Caco-2 (cell line): ENCODE measurements at regions not wholly inside any gene's neighbourhood (a gene's known extent, or its start where the extent isn't known, plus 50 kb on each side); places are given as distances from the start of the nearest gene placed in this dataset.
"Not testable (repeated sequence)": the region's sequence is repeated elsewhere in the genome, so short reads cannot be mapped to it uniquely, and the experiment has no call there.

Experiments used
- BruUV-seq: library from RNA; stranded (reverse); fragments of 400-500 nt; replicated peaks from 2 replicates; lab custom pipeline; 2021; lab: Mats Ljungman, UMichigan
- CTCF ChIA-PET: fragments of 300-600 bp; sonication (Branson Sonifier 250); formaldehyde crosslinking; loops from one replicate; lab custom pipeline; 2022; ENCODE audit warnings: antibody characterized with exemption; lab: Charles Lee
- POLR2A ChIA-PET: fragments of 300-600 bp; sonication (Branson Sonifier 250); formaldehyde crosslinking; loops from one replicate; lab custom pipeline; 2022; ENCODE audit warnings: antibody characterized with exemption; lab: Charles Lee
- DNase-seq, 2 experiments: peaks; one replicate each; pipeline versions ENCODE4 v3.0.0 to v3.0.0-alpha.2; 2020 to 2022
- H3K27me3 ChIP-seq: replicated peaks from 2 replicates; pipeline ENCODE4 v1.6.0; 2011; ENCODE audit warnings: low read length; ENCODE audit not compliant: control insufficient read depth, insufficient read depth
- H3K36me3 ChIP-seq: 2 replicates; pipeline ENCODE4 v1.5.1; 2011; ENCODE audit warnings: low read length; ENCODE audit not compliant: control insufficient read depth, insufficient read depth
- H3K4me1 ChIP-seq: fragments of 250-450 bp; sonication (Bioruptor Pico); 2 replicates; pipeline ENCODE4 v1.5.1; 2020; ENCODE audit warnings: mild to moderate bottlenecking
- H3K4me3 ChIP-seq: 2 replicates; pipeline ENCODE4 v1.5.1; 2011; ENCODE audit warnings: low read depth, mild to moderate bottlenecking, control low read depth, low read length
- H3K9me3 ChIP-seq: fragments of 250-450 bp; sonication (Bioruptor Pico); 2 replicates; pipeline ENCODE4 v1.5.1; 2020; ENCODE audit warnings: mild to moderate bottlenecking, moderate library complexity
- H3K27ac Mint-ChIP-seq: one replicate; pipeline ENCODE4 v1.8.0; 2022; ENCODE audit warnings: mixed read lengths; ENCODE audit not compliant: unreplicated experiment
- H3K27me3 Mint-ChIP-seq: one replicate; pipeline ENCODE4 v1.8.0; 2022; ENCODE audit warnings: mixed read lengths; ENCODE audit not compliant: insufficient read depth, unreplicated experiment
- H3K36me3 Mint-ChIP-seq: one replicate; pipeline ENCODE4 v1.8.0; 2022; ENCODE audit warnings: mild to moderate bottlenecking, mixed read lengths; ENCODE audit not compliant: insufficient read depth, unreplicated experiment
- H3K4me1 Mint-ChIP-seq: one replicate; pipeline ENCODE4 v1.8.0; 2022; ENCODE audit warnings: low read depth, mixed read lengths; ENCODE audit not compliant: unreplicated experiment
- H3K4me3 Mint-ChIP-seq: one replicate; pipeline ENCODE4 v1.8.0; 2022; ENCODE audit warnings: mild to moderate bottlenecking, moderate library complexity, mixed read lengths; ENCODE audit not compliant: unreplicated experiment
- H3K9me3 Mint-ChIP-seq: one replicate; pipeline ENCODE4 v1.8.0; 2022; ENCODE audit warnings: mixed read lengths; ENCODE audit not compliant: unreplicated experiment
- intact Hi-C: fragments of 100-400 bp; cut with micrococcal nuclease; formaldehyde crosslinking; loops from one replicate; pipeline ENCODE4 v1.10.0; 2022; ENCODE audit not compliant: unreplicated experiment

DNA sequence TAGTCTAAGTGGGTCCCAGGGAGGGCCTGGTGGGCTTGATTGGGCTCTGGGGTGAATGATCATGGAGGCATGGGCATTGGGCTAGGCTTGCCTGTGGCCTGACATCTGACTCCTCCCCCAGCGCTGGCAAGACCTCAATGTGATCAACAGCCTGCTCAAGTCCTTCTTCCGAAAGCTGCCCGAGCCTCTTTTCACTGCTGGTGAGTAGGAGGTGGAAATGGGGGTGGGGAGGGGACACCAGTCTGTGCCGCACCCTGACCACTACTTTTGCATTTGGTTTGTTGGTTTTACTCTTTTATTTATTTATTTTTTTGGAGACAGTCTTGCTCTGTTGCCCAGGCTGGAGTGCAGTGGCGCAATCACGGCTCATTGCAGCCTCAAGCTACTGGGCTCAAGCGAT is 116.7 kb downstream of the ZNF267 start:
- DNase-seq, H3K4me1 Mint-ChIP-seq, intact Hi-C loops, POLR2A ChIA-PET, H3K27me3 ChIP-seq, H3K4me3 ChIP-seq, H3K27ac Mint-ChIP-seq, H3K36me3 ChIP-seq, H3K4me3 Mint-ChIP-seq, H3K27me3 Mint-ChIP-seq, H3K9me3 ChIP-seq, H3K4me1 ChIP-seq, H3K9me3 Mint-ChIP-seq, BruUV-seq, H3K36me3 Mint-ChIP-seq, CTCF ChIA-PET: not testable (repeated sequence)

DNA sequence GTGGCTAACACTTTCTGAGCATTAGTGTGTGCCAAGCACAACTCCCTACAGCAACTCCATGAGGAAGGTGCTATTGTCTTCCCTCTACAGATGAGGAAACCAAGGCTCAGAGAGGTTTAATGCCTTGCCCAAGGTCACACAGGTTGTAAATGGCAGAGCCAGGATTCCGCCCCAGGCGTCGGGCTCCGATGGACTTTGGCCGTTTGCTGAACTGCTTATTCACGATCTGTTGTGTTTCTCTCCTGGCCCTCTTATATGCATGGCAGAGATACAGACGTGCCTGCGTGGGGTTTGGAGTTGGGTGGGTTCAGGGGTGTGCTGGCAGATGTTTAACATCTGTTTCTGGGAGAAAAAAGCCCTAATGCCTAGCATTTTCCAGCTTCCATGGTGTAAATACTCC is 117.4 kb downstream of the ZNF267 start:
- POLR2A ChIA-PET, H3K27me3 ChIP-seq, H3K27me3 Mint-ChIP-seq, intact Hi-C loops, BruUV-seq, DNase-seq, H3K4me1 Mint-ChIP-seq, H3K36me3 Mint-ChIP-seq, H3K4me3 ChIP-seq, H3K4me1 ChIP-seq, H3K9me3 Mint-ChIP-seq, H3K9me3 ChIP-seq, H3K36me3 ChIP-seq, H3K27ac Mint-ChIP-seq, H3K4me3 Mint-ChIP-seq, CTCF ChIA-PET: not testable (repeated sequence)

DNA sequence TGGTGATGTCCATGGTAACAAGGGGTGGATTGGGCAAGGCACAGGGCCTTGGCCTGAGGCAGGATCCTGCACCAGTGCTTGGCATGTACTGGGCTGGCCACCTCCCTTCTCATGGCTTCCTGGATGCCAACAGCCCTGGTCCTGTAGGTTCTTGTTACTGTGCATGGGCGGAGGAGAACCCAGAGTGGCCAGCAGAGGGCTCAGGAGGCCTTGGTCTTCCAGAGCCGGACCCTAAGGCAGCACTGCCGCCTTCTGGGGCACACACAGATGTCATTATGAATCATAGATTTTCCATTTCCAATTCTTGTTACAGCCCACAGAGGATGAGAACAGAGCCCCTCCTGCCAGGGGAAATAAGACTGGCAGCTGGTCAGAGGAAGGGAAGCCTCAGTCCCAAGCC is 122.7 kb downstream of the ZNF267 start:
- H3K27me3 Mint-ChIP-seq, H3K4me1 ChIP-seq, H3K27me3 ChIP-seq, H3K36me3 ChIP-seq, intact Hi-C loops, BruUV-seq, H3K9me3 Mint-ChIP-seq, CTCF ChIA-PET, H3K4me3 ChIP-seq, H3K36me3 Mint-ChIP-seq, H3K27ac Mint-ChIP-seq, H3K4me3 Mint-ChIP-seq, H3K9me3 ChIP-seq, H3K4me1 Mint-ChIP-seq: not testable (repeated sequence)
- POLR2A ChIA-PET, result interaction anchor here (0.6 kb wide), 1 partner anchor 350 kb away, joined by 17 read pairs; no protein-coding TSS in a partner anchor
- peak; percentile 34 to 54 for DNase-seq

DNA sequence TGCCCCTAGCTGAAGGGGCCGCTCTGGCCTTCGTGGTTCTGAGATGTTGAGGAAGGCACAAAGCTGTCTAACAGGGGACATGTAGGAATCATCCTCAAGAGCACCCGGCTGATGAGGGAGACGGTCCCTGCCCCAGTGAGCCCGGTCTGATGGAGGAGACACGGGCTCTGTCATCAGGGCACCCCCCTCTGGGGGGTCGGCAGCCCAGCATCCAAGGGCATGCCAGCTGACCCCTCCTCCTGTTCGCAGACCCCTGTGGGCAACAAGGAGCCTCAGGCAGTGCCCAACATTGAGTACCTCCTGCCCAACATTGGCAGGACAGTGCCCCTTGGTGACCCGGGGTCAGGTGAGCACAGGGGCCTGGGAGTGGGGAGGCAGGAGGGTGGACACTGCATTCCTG is 128.9 kb downstream of the ZNF267 start:
- peaks cover 20% of the 10 kb centered on the region for H3K9me3 Mint-ChIP-seq
- H3K4me1 ChIP-seq, CTCF ChIA-PET, intact Hi-C loops, H3K36me3 Mint-ChIP-seq, H3K9me3 ChIP-seq, H3K36me3 ChIP-seq, H3K27me3 Mint-ChIP-seq, H3K4me3 ChIP-seq, H3K27me3 ChIP-seq, BruUV-seq, DNase-seq, POLR2A ChIA-PET, H3K27ac Mint-ChIP-seq, H3K4me3 Mint-ChIP-seq, H3K4me1 Mint-ChIP-seq: not testable (repeated sequence)

DNA sequence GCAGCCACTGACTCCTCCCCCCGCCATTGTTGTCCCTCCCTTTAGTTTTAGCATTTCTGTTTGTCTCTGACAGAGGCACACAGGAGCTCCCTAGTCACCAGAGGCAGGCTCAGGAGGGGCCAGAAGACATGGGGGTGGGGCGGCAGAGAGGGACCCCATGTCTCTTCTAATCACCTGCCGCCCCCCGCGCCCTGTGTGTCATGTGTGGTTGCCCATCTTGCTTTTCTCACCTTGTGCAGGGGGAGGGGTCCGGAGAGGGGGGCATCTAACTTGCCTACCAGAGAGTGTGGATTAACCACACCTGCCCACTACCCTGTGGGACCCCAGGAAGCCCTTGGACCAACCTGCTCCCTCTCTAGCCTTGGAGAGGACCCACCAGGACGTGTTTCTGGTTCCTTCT is 130.2 kb downstream of the ZNF267 start:
- CTCF ChIA-PET, H3K4me3 ChIP-seq, H3K36me3 ChIP-seq, H3K36me3 Mint-ChIP-seq, H3K27me3 Mint-ChIP-seq, H3K9me3 ChIP-seq, H3K27ac Mint-ChIP-seq, BruUV-seq, H3K27me3 ChIP-seq, H3K4me1 ChIP-seq, H3K4me3 Mint-ChIP-seq, DNase-seq, POLR2A ChIA-PET, H3K4me1 Mint-ChIP-seq, intact Hi-C loops: not testable (repeated sequence)
- peaks cover 20% of the 10 kb centered on the region for H3K9me3 Mint-ChIP-seq

DNA sequence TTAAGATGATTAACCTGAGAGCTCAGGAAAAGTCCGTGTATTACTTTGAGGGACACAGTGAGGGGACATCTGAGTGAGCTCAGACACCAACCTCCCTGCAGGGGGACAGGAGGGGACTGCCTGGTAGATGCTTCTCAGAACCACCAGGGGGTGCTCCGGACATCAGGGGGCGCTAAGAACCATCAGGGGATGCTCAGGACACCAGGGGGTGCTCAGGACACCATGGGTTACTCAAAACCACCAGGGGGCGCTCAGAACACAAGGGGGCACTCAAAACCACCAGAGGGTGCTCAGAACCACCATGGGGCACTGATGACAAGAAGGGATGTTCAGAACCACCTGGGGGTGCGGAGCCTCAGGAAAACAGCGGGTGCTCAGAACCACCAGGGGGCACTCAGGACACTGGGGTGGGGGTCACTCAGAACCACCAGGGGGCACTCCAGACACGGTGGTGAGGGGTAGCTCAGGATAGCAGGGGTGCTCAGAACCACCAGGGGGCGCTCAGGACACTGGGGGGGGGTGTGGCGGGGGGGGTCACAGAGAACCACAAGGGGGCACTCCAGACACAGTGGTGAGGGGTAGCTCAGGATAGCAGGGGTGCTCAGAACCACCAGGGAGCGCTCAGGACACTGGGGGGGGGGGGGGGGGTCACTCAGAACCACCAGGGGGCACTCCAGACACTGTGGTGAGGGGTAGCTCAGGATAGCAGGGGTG is 165.3 kb downstream of the ZNF267 start:
- H3K36me3 Mint-ChIP-seq, H3K36me3 ChIP-seq, H3K27me3 ChIP-seq, intact Hi-C loops, H3K9me3 ChIP-seq, H3K4me1 Mint-ChIP-seq, H3K9me3 Mint-ChIP-seq, H3K4me3 Mint-ChIP-seq, DNase-seq, H3K27me3 Mint-ChIP-seq, H3K4me1 ChIP-seq, POLR2A ChIA-PET, H3K4me3 ChIP-seq, H3K27ac Mint-ChIP-seq, BruUV-seq: not testable (repeated sequence)
- CTCF ChIA-PET, result interaction anchor here (0.5 kb wide), 1 partner anchor 28 kb away, joined by 3 read pairs; no protein-coding TSS in a partner anchor

GRCh38 chr16:32039919-32040318 is 166.3 kb downstream of the ZNF267 start:
- intact Hi-C loops, CTCF ChIA-PET, BruUV-seq: not testable (repeated sequence)

More at GRCh38 chr16:32039919-32040318, 166.3 kb downstream of the ZNF267 start:
- H3K9me3 ChIP-seq, H3K36me3 ChIP-seq, H3K4me3 ChIP-seq, H3K36me3 Mint-ChIP-seq, H3K4me3 Mint-ChIP-seq, H3K27ac Mint-ChIP-seq, H3K4me1 ChIP-seq, H3K4me1 Mint-ChIP-seq, POLR2A ChIA-PET, DNase-seq, H3K9me3 Mint-ChIP-seq, H3K27me3 ChIP-seq, H3K27me3 Mint-ChIP-seq: not testable (repeated sequence)
